ENCODE measurements at regions not wholly inside any gene's neighbourhood (a gene's known extent, or its start where the extent isn't known, plus 50 kb on each side); places are given as distances from the start of the nearest gene placed in this dataset.

GRCh38 chr14:71507681-71508080 is 424.5 kb upstream of the RGS6 start:
- H3K4me3 Mint-ChIP-seq: no peak overlapping the region
- POLR2A ChIA-PET (ENCODE audit: partially characterized antibody): no interaction called here
- intact Hi-C loops (cut with micrococcal nuclease): no loop called here
- Histone ChIP-seq H3K4me1 (ENCODE audit: insufficient read depth, low read length) (no peaks in the 10 kb centered on the region), H3K9me3 (ENCODE audit: control insufficient read depth in 1 of 2, low read length in 2 of 2) (no peaks in the 10 kb centered on the region), H3K27me3 (ENCODE audit: insufficient read depth, low read length) (no peaks in the 10 kb centered on the region), H3K27ac (ENCODE audit: low read depth, low read length) (no peak overlapping the region), H3K4me3 (ENCODE audit: low read length in 2 of 2) (no peak overlapping the region), H3K36me3 (ENCODE audit: insufficient read depth, low read length) (no peaks in the 10 kb centered on the region)
- H3K4me1 Mint-ChIP-seq: peaks cover 5 to 13% (median 7%) of the 10 kb centered on the region in 4 donors
- no peak for DNase-seq
- peaks cover 4 to 5% of the 10 kb centered on the region in 2 donors for H3K36me3 Mint-ChIP-seq
- H3K27me3 Mint-ChIP-seq: no peaks in the 10 kb centered on the region
- peak overlapping the region in 2 of 7 donors; percentile 2 to 77 for H3K27ac Mint-ChIP-seq
- no peaks in the 10 kb centered on the region for H3K9me3 Mint-ChIP-seq
- CTCF ChIA-PET (ENCODE audit: partially characterized antibody): no interaction called here

DNA sequence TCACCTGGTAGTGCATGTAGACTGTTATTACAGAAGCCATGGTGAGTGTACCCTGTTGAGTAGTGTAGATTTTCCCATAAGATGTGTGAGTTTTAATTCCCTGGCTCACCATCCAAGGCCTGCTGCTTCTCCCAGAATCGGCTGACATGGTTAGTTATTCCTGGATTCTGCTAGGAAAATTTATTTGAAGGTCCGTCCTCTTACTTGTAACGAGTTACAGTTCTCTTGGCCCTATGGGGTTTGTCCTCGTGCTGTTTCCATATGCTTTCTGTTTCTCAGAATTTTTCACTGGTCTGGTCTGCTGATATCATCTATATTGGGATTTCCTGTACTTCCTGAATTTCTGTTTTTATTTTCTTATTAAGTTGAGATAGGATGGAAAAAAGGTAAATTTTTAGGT is 423.3 kb upstream of the RGS6 start:
- no peak for DNase-seq
- peaks cover 12 to 15% of the 10 kb centered on the region in 2 donors for H3K36me3 Mint-ChIP-seq
- no peak overlapping the region for H3K27ac Mint-ChIP-seq
- H3K36me3 ChIP-seq (ENCODE audit: insufficient read depth, low read length): no peaks in the 10 kb centered on the region
- H3K27ac ChIP-seq (ENCODE audit: low read depth, low read length): no peak overlapping the region
- no peaks in the 10 kb centered on the region for H3K27me3 Mint-ChIP-seq
- ChIA-PET POLR2A (ENCODE audit: partially characterized antibody) (no interaction called here), CTCF (ENCODE audit: partially characterized antibody) (no interaction called here)
- H3K4me1 ChIP-seq (ENCODE audit: insufficient read depth, low read length): no peaks in the 10 kb centered on the region
- no peak overlapping the region for H3K4me3 Mint-ChIP-seq
- no peaks in the 10 kb centered on the region for H3K9me3 ChIP-seq (ENCODE audit: control insufficient read depth in 1 of 2, low read length in 2 of 2)
- H3K9me3 Mint-ChIP-seq: no peaks in the 10 kb centered on the region
- no peaks in the 10 kb centered on the region for H3K27me3 ChIP-seq (ENCODE audit: insufficient read depth, low read length)
- H3K4me3 ChIP-seq (ENCODE audit: low read length in 2 of 2): no peak overlapping the region
- H3K4me1 Mint-ChIP-seq: peaks cover 0 to 13% (median 7%) of the 10 kb centered on the region in 4 donors
- intact Hi-C loops (cut with micrococcal nuclease): no loop called here

DNA sequence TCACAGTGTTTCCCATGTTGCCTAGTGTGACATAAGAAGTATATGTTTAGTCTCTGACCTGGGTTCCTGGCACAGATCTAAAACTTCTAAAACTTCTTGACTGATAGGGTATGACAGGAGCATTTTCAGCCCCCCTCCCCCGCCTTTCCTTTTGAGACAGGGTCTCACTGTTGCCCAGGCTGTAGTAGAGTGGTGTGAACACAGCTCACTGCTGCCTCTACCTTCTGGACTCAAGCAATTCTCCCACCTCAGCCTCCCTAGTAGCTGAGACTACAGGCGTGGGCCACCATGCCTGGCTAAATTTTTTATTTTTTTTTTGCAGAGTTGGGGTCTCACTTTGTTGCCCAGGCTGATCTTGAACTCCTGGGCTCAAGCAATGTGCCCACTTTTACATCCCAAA is 421.1 kb upstream of the RGS6 start:
- no peaks in the 10 kb centered on the region for H3K27me3 ChIP-seq (ENCODE audit: insufficient read depth, low read length)
- peaks cover 0 to 12% (median 5%) of the 10 kb centered on the region in 4 donors for H3K4me1 Mint-ChIP-seq
- intact Hi-C loops (cut with micrococcal nuclease): no loop called here
- no peaks in the 10 kb centered on the region for H3K4me1 ChIP-seq (ENCODE audit: insufficient read depth, low read length)
- no peak for DNase-seq
- no peaks in the 10 kb centered on the region for H3K27me3 Mint-ChIP-seq
- H3K27ac ChIP-seq (ENCODE audit: low read depth, low read length): no peak overlapping the region
- ChIA-PET POLR2A (ENCODE audit: partially characterized antibody) (no interaction called here), CTCF (ENCODE audit: partially characterized antibody) (interaction anchor here (1.6 kb wide), 1 partner anchor 8 kb away, joined by 5 read pairs; no protein-coding TSS in a partner anchor)
- H3K27ac Mint-ChIP-seq: no peak overlapping the region
- H3K9me3 Mint-ChIP-seq: no peaks in the 10 kb centered on the region
- H3K36me3 Mint-ChIP-seq: peaks cover 24 to 31% of the 10 kb centered on the region in 2 donors
- no peak overlapping the region for H3K4me3 Mint-ChIP-seq
- no peaks in the 10 kb centered on the region for H3K36me3 ChIP-seq (ENCODE audit: insufficient read depth, low read length)
- no peaks in the 10 kb centered on the region for H3K9me3 ChIP-seq (ENCODE audit: control insufficient read depth in 1 of 2, low read length in 2 of 2)
- no peak overlapping the region for H3K4me3 ChIP-seq (ENCODE audit: low read length in 2 of 2)

DNA sequence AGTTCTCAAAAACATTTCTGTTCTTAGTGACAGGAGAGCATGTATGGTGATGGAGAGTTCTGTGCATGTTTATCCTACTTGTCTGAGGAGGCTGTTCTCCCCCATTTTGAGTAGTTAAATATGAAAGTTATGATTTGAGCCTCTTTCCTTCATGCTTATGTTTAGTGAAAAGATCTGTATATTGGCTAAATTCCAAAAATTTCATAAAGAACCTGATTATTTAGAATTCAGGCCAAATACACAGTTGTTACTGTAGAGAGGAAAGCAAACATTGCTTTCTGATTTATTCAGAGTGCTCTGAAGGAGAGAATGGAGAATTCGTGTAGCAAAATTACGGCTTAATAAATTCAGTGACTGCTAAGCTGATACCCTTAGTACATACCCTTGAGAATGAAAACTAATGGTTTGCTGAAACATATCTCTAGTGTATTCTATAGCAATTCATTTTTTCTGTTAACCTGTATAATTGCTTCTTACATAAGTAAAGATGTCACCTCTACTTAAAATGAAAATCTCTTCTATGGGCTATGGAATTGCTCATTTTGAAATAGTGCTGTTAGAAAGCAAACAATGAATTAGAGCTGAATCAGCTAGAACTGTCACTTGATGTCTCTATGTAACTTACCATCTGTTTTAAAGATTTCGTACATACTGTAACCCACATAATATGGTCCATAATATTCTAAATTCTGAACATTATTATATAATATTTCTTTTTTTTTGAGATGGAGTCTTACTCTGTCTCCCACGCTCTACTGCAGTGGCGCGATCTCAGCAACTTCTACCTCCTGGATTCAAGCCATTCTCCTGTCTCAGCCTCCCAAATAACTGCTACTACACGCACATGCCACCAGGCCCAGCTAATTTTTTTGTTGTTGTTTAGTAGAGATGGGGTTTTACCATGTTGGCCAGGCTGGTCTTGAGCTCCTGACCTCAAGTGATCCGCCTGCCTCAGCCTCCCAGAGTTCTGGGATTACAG is 417.0 kb upstream of the RGS6 start:
- H3K9me3 ChIP-seq (ENCODE audit: control insufficient read depth in 1 of 2, low read length in 2 of 2): no peaks in the 10 kb centered on the region
- H3K27ac ChIP-seq (ENCODE audit: low read depth, low read length): no peak overlapping the region
- intact Hi-C loops (cut with micrococcal nuclease): no loop called here
- Mint-ChIP-seq H3K27ac (no peak overlapping the region), H3K36me3 (peaks cover 36 to 37% of the 10 kb centered on the region in 2 donors), H3K9me3 (peaks cover 0 to 2% (median 0%) of the 10 kb centered on the region in 8 donors), H3K4me3 (no peak overlapping the region), H3K27me3 (no peaks in the 10 kb centered on the region), H3K4me1 (peaks cover 0 to 6% (median 0%) of the 10 kb centered on the region in 4 donors)
- no peaks in the 10 kb centered on the region for H3K4me1 ChIP-seq (ENCODE audit: insufficient read depth, low read length)
- no peak for DNase-seq
- H3K36me3 ChIP-seq (ENCODE audit: insufficient read depth, low read length): no peaks in the 10 kb centered on the region
- no peaks in the 10 kb centered on the region for H3K27me3 ChIP-seq (ENCODE audit: insufficient read depth, low read length)
- no peak overlapping the region for H3K4me3 ChIP-seq (ENCODE audit: low read length in 2 of 2)
- ChIA-PET CTCF (ENCODE audit: partially characterized antibody) (no interaction called here), POLR2A (ENCODE audit: partially characterized antibody) (no interaction called here)

DNA sequence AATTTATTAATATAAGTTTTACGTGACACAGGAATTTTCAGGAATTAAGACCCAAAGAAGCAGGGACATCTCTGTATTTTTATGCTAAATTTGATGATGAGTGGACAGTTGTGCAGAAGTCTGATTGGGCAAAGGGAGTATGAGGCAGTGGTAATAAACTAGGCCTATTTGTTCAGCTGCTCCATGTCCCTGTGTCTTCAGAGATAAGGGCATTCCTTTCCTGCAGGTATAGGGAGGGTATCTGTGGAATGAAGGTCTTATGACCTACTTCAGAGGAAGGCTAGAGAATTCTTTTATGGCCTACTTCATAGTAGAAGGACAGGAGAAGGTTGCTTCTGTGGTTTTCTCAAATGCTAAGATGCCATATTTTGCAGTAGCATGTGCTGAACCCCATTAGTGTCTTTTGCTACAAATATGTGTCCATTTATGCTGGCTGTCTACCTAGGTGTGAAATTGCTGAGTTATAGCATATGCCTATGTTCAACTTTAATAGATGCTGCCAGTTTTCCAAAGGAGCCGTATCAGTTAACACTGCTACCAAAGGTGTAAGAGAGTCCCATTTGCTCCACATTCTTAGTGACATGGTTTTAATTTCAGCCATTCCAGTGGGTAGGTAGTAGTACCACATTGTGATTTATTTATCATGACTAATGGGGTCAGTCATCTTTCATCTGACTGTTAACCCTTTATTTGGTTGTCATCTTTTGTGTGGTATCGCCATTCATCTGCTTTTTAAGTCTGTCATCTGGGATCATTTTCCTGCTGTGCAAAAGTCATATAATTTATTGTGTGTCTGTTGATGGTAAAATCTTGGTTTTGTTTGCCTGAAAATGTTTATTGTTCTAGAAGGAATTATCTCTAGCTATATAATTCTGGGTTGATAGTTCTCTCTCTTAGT is 410.7 kb upstream of the RGS6 start:
- Histone ChIP-seq H3K27ac (ENCODE audit: low read depth, low read length) (no peak overlapping the region), H3K9me3 (ENCODE audit: control insufficient read depth in 1 of 2, low read length in 2 of 2) (no peaks in the 10 kb centered on the region), H3K4me3 (ENCODE audit: low read length in 2 of 2) (no peak overlapping the region), H3K36me3 (ENCODE audit: insufficient read depth, low read length) (no peaks in the 10 kb centered on the region), H3K4me1 (ENCODE audit: insufficient read depth, low read length) (no peaks in the 10 kb centered on the region), H3K27me3 (ENCODE audit: insufficient read depth, low read length) (no peaks in the 10 kb centered on the region)
- no peaks in the 10 kb centered on the region for H3K27me3 Mint-ChIP-seq
- ChIA-PET CTCF (ENCODE audit: partially characterized antibody) (no interaction called here), POLR2A (ENCODE audit: partially characterized antibody) (no interaction called here)
- no peak for DNase-seq
- peaks cover 0 to 2% (median 0%) of the 10 kb centered on the region in 8 donors for H3K9me3 Mint-ChIP-seq
- H3K4me1 Mint-ChIP-seq: peaks cover 8 to 16% (median 10%) of the 10 kb centered on the region in 4 donors
- intact Hi-C loops (cut with micrococcal nuclease): no loop called here
- no peak overlapping the region for H3K4me3 Mint-ChIP-seq
- H3K36me3 Mint-ChIP-seq: peaks cover 8 to 26% of the 10 kb centered on the region in 2 donors
- H3K27ac Mint-ChIP-seq: no peak overlapping the region

DNA sequence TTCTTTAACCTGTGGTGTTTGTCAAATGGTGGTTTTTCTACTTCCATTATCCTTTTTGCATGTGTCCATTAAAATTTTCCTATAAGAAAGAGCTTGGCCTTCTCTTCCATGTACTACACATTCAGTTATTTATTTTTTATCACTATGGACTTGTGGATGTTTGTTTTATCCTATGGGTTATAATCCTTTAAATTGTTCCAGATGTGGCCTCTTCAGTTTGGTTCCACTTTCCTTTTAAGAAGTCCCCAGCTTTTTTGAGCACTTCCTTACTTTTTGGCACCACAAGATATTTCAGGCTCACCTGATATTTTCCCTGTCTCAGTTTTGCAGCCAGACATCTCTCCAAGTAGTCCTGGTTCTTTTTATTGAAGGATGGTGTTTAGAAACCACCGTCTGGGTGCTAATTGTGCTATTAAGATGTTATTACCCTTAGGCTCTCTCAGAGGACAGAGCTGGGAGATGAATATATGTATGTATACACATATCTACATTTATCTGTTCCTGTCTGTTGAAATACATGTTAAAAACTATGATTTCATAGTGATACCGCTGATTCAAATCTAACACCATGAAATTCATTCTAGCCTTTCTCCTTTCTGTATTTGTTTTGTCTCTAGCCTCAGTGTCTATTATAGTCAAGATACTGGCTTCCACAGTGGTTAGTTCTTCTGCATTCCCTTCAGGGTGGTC is 408.5 kb upstream of the RGS6 start:
- Histone ChIP-seq H3K9me3 (ENCODE audit: control insufficient read depth in 1 of 2, low read length in 2 of 2) (no peaks in the 10 kb centered on the region), H3K4me3 (ENCODE audit: low read length in 2 of 2) (no peak overlapping the region), H3K27me3 (ENCODE audit: insufficient read depth, low read length) (no peaks in the 10 kb centered on the region), H3K27ac (ENCODE audit: low read depth, low read length) (no peak overlapping the region), H3K36me3 (ENCODE audit: insufficient read depth, low read length) (no peaks in the 10 kb centered on the region), H3K4me1 (ENCODE audit: insufficient read depth, low read length) (no peaks in the 10 kb centered on the region)
- H3K27ac Mint-ChIP-seq: peak overlapping the region in 2 of 7 donors; percentile 2 to 14
- no peaks in the 10 kb centered on the region for H3K27me3 Mint-ChIP-seq
- CTCF ChIA-PET (ENCODE audit: partially characterized antibody): no interaction called here
- H3K4me3 Mint-ChIP-seq: no peak overlapping the region
- intact Hi-C loops (cut with micrococcal nuclease): no loop called here
- no peaks in the 10 kb centered on the region for H3K9me3 Mint-ChIP-seq
- H3K36me3 Mint-ChIP-seq: peaks cover 2 to 16% of the 10 kb centered on the region in 2 donors
- H3K4me1 Mint-ChIP-seq: peaks cover 8 to 16% (median 9%) of the 10 kb centered on the region in 4 donors
- no peak for DNase-seq
- POLR2A ChIA-PET (ENCODE audit: partially characterized antibody): no interaction called here

Measured in CD4-positive, alpha-beta memory T cell (primary cell).